T47D (cell line): ENCODE measurements at regions not wholly inside any gene's neighbourhood (a gene's known extent, or its start where the extent isn't known, plus 50 kb on each side); places are given as distances from the start of the nearest gene placed in this dataset.

Source experiments
- DNase-seq, 2 experiments: peaks; one replicate each; pipeline versions ENCODE4 v3.0.0 to v3.0.0-alpha.2; 2011 to 2012; ENCODE audit warnings: low read depth in 1 of 2, low spot score in 1 of 2
- JUND ChIP-seq: IDR thresholded peaks from 2 replicates; pipeline ENCODE4 v1.6.1; 2012; ENCODE audit warnings: low read depth
- in situ Hi-C: cut with HindIII; loops from 2 replicates; pipeline ENCODE4 v1.10.0; 2016; ENCODE audit warnings: low sequenced_read_pairs, low pct_unique_long_range_greater_than_20kb

GRCh38 chr2:159855143-159855542 is 57.1 kb upstream of the CD302 start:
- no peak for TF ChIP-seq JUND
- in situ Hi-C loops = no loop called here
- DNase-seq = no peak

GRCh38 chr2:159854481-159854880 is 56.5 kb upstream of the CD302 start:
- no peak for TF ChIP-seq JUND
- in situ Hi-C loops = no loop called here
- DNase-seq = no peak

- DNase-seq = no peak
- no peak for TF ChIP-seq JUND
- in situ Hi-C loops = no loop called here
These were observed 55.1 kb upstream of the CD302 start for GRCh38 chr2:159853101-159853500.

GRCh38 chr2:159851941-159852340 is 53.9 kb upstream of the CD302 start:
- no peak for TF ChIP-seq JUND
- no peak for DNase-seq
- in situ Hi-C loops = no loop called here

- no peak for TF ChIP-seq JUND
- in situ Hi-C loops = no loop called here
- no peak for DNase-seq
These were observed 52.8 kb upstream of the CD302 start for GRCh38 chr2:159850789-159851188.

- in situ Hi-C loops = no loop called here
- no peak for TF ChIP-seq JUND
- no peak for DNase-seq
These were observed 51.3 kb upstream of the CD302 start for GRCh38 chr2:159849160-159849813.
